Stimulated activated CD4-positive, alpha-beta T cell treated with anti-CD3 and anti-CD28 coated beads, Interleukin-1b, Interleukin-23, amount 100 ng/mL, for 48 hours (primary cell): ENCODE measurements at regions not wholly inside any gene's neighbourhood (a gene's known extent, or its start where the extent isn't known, plus 50 kb on each side); places are given as distances from the start of the nearest gene placed in this dataset.
A peak's percentile ranks its signal among the peaks of the same experiment; 100 is the strongest.

Source experiments
- DNase-seq: peaks from one replicate; pipeline ENCODE4 v3.0.0-alpha.2; 2020

GRCh38 chr13:39100996-39101738, 62.9 kb downstream of the NHLRC3 start:
- DNase-seq = no peak

GRCh38 chr13:39102981-39103490, 64.8 kb downstream of the NHLRC3 start:
- no peak for DNase-seq

- no peak for DNase-seq
Measured at GRCh38 chr13:39105110-39105509, 66.9 kb downstream of the NHLRC3 start.

GRCh38 chr13:39106216-39107005, 68.2 kb downstream of the NHLRC3 start:
- DNase-seq = no peak

- no peak for DNase-seq
Measured at GRCh38 chr13:39107561-39107960, 69.3 kb downstream of the NHLRC3 start.

- no peak for DNase-seq
Measured at GRCh38 chr13:39108783-39109182, 70.5 kb downstream of the NHLRC3 start.

GRCh38 chr13:39110518-39111097, 72.4 kb downstream of the NHLRC3 start:
- DNase-seq = no peak

GRCh38 chr13:39111145-39111544, 72.9 kb downstream of the NHLRC3 start:
- no peak for DNase-seq

GRCh38 chr13:39119422-39119821, 81.2 kb downstream of the NHLRC3 start:
- DNase-seq = no peak

- no peak for DNase-seq
Measured at GRCh38 chr13:39123578-39123977, 85.3 kb downstream of the NHLRC3 start.

GRCh38 chr13:39129213-39129612, 91.0 kb downstream of the NHLRC3 start:
- no peak for DNase-seq

GRCh38 chr13:39130301-39130700, 92.0 kb downstream of the NHLRC3 start:
- no peak for DNase-seq

- DNase-seq = no peak
Measured at GRCh38 chr13:39132286-39133230, 94.3 kb downstream of the NHLRC3 start.

GRCh38 chr13:39133781-39134180, 95.5 kb downstream of the NHLRC3 start:
- no peak for DNase-seq

GRCh38 chr13:39134574-39134973, 96.3 kb downstream of the NHLRC3 start:
- no peak for DNase-seq

- DNase-seq = no peak
Measured at GRCh38 chr13:39144391-39144790, 106.1 kb downstream of the NHLRC3 start.

- peak; percentile 17 for DNase-seq
Measured at GRCh38 chr13:39144941-39145533, 106.8 kb downstream of the NHLRC3 start.

GRCh38 chr13:39148513-39148961, 110.3 kb downstream of the NHLRC3 start:
- peak; percentile 41 for DNase-seq

- no peak for DNase-seq
Measured at GRCh38 chr13:39149896-39150295, 111.6 kb downstream of the NHLRC3 start.

GRCh38 chr13:39154041-39154440, 115.8 kb downstream of the NHLRC3 start:
- no peak for DNase-seq

- peak; percentile 8 for DNase-seq
Measured at GRCh38 chr13:39159393-39159792, 121.1 kb downstream of the NHLRC3 start.

- no peak for DNase-seq
Measured at GRCh38 chr13:39159846-39160370, 121.7 kb downstream of the NHLRC3 start.
